Smooth muscle cell (in vitro differentiated cells): ENCODE measurements at regions not wholly inside any gene's neighbourhood (a gene's known extent, or its start where the extent isn't known, plus 50 kb on each side); places are given as distances from the start of the nearest gene placed in this dataset.

ENCODE experiments used
- DNase-seq: peaks from one replicate; lab custom pipeline; 2025; ENCODE audit not compliant: unreplicated experiment; lab: John Stamatoyannopoulos, UW
- H2AFZ ChIP-seq: fragments of 200-600 bp; sonication (generic); 2 replicates; pipeline ENCODE4 v1.6.0; 2016; ENCODE audit warnings: antibody characterized with exemption, low read depth, mild to moderate bottlenecking
- H3F3A ChIP-seq: fragments of 200-600 bp; sonication (generic); 2 replicates; pipeline ENCODE4 v1.6.0; 2017; ENCODE audit warnings: antibody characterized with exemption, low read depth
- H3K27ac ChIP-seq: fragments of 200-600 bp; sonication (generic); 2 replicates; pipeline ENCODE4 v1.5.1; 2016; ENCODE audit warnings: low read depth, mild to moderate bottlenecking
- H3K27me3 ChIP-seq: fragments of 200-600 bp; sonication (generic); 2 replicates; pipeline ENCODE4 v1.6.1; 2016; ENCODE audit warnings: low read depth, mild to moderate bottlenecking
- H3K36me3 ChIP-seq: fragments of 200-600 bp; sonication (generic); 2 replicates; pipeline ENCODE4 v1.5.1; 2016; ENCODE audit warnings: low read depth
- H3K4me1 ChIP-seq: fragments of 200-600 bp; sonication (generic); 2 replicates; pipeline ENCODE4 v1.5.1; 2016; ENCODE audit warnings: low read depth
- H3K4me2 ChIP-seq: fragments of 200-600 bp; sonication (generic); 2 replicates; pipeline ENCODE4 v1.6.0; 2016; ENCODE audit warnings: mild to moderate bottlenecking
- H3K4me3 ChIP-seq: fragments of 200-600 bp; sonication (generic); 2 replicates; pipeline ENCODE4 v1.5.1; 2016; ENCODE audit warnings: mild to moderate bottlenecking
- H3K79me2 ChIP-seq: fragments of 200-600 bp; sonication (generic); 2 replicates; pipeline ENCODE4 v1.6.0; 2016; ENCODE audit warnings: low read depth, mild to moderate bottlenecking
- H3K9ac ChIP-seq: fragments of 200-600 bp; sonication (generic); 2 replicates; pipeline ENCODE4 v1.6.0; 2016; ENCODE audit warnings: low read depth
- H3K9me3 ChIP-seq: fragments of 200-600 bp; sonication (generic); replicated peaks from 2 replicates; pipeline ENCODE4 v1.5.1; 2016; ENCODE audit warnings: low read depth
- H4K20me1 ChIP-seq: fragments of 200-600 bp; sonication (generic); 2 replicates; pipeline ENCODE4 v1.6.0; 2016; ENCODE audit warnings: low read depth
- CTCF ChIP-seq: fragments of 200-600 bp; sonication (generic); IDR thresholded peaks from 2 replicates; pipeline ENCODE4 v1.5.1; 2017; ENCODE audit warnings: borderline replicate concordance, mild to moderate bottlenecking, antibody characterized with exemption; ENCODE audit not compliant: insufficient read depth, poor library complexity, severe bottlenecking
- WGBS: methylation state at CpG from one replicate; pipeline ENCODE4 v1.1.7; 2016; ENCODE audit warnings: low lambda C conversion rate; 5-methylcytosine and 5-hydroxymethylcytosine counted together

GRCh38 chr20:47951521-47951971 is 166.3 kb upstream of the SULF2 start:
- Histone ChIP-seq H3K4me2 (peak overlapping the region; percentile 14), H3K79me2 (no peaks in the 10 kb centered on the region), H3K4me3 (no peak overlapping the region), H3K9ac (no peak overlapping the region), H3K36me3 (no peaks in the 10 kb centered on the region), H3K27ac (peak overlapping the region; percentile 65), H4K20me1 (no peaks in the 10 kb centered on the region), H3K4me1 (no peaks in the 10 kb centered on the region), H3K9me3 (no peaks in the 10 kb centered on the region), H3F3A (peaks cover 12% of the 10 kb centered on the region), H2AFZ (no peak overlapping the region), H3K27me3 (no peaks in the 10 kb centered on the region)
- no peak for TF ChIP-seq CTCF
- 40% methylated on average over 4 of the region's 4 CpGs for WGBS
- DNase-seq = no peak

- H3K27me3 ChIP-seq = no peaks in the 10 kb centered on the region
- no peaks in the 10 kb centered on the region for H3K4me1 ChIP-seq
- H3K4me3 ChIP-seq = no peak overlapping the region
- H3K36me3 ChIP-seq = no peaks in the 10 kb centered on the region
- H2AFZ ChIP-seq = no peak overlapping the region
- peaks cover 12% of the 10 kb centered on the region for H3F3A ChIP-seq
- no peak for TF ChIP-seq CTCF
- H3K27ac ChIP-seq = peak overlapping the region; percentile 65
- no peaks in the 10 kb centered on the region for H4K20me1 ChIP-seq
- no peaks in the 10 kb centered on the region for H3K79me2 ChIP-seq
- H3K9me3 ChIP-seq = no peaks in the 10 kb centered on the region
- H3K9ac ChIP-seq = no peak overlapping the region
- WGBS = 98% methylated on average over 22 of the region's 24 CpGs
- H3K4me2 ChIP-seq = no peak overlapping the region
- no peak for DNase-seq
Observed at GRCh38 chr20:47950913-47951283, 165.6 kb upstream of the SULF2 start.

GRCh38 chr20:47950124-47950912 is 165.0 kb upstream of the SULF2 start:
- 71% methylated on average over 11 of the region's 11 CpGs for WGBS
- no peak for TF ChIP-seq CTCF
- Histone ChIP-seq H3K79me2 (no peaks in the 10 kb centered on the region), H3K4me2 (no peak overlapping the region), H3K9me3 (no peaks in the 10 kb centered on the region), H3K4me3 (no peak overlapping the region), H3K4me1 (no peaks in the 10 kb centered on the region), H3K27me3 (no peaks in the 10 kb centered on the region), H3K36me3 (no peaks in the 10 kb centered on the region), H3K27ac (peak overlapping the region; percentile 65), H2AFZ (no peak overlapping the region), H3F3A (peaks cover 12% of the 10 kb centered on the region), H4K20me1 (no peaks in the 10 kb centered on the region), H3K9ac (no peak overlapping the region)
- DNase-seq = no peak

- Histone ChIP-seq H3K79me2 (no peaks in the 10 kb centered on the region), H3K9ac (no peak overlapping the region), H3K9me3 (no peaks in the 10 kb centered on the region), H2AFZ (no peak overlapping the region), H3K4me2 (no peak overlapping the region), H3K4me1 (no peaks in the 10 kb centered on the region), H3K36me3 (no peaks in the 10 kb centered on the region), H3K4me3 (no peak overlapping the region), H4K20me1 (no peaks in the 10 kb centered on the region), H3F3A (peaks cover 12% of the 10 kb centered on the region), H3K27me3 (no peaks in the 10 kb centered on the region), H3K27ac (peak overlapping the region; percentile 65)
- WGBS = 75% methylated on average over 6 of the region's 6 CpGs
- TF ChIP-seq CTCF = no peak
- no peak for DNase-seq
Observed at GRCh38 chr20:47949230-47949629, 163.9 kb upstream of the SULF2 start.
